ENCODE measurements at regions not wholly inside any gene's neighbourhood (a gene's known extent, or its start where the extent isn't known, plus 50 kb on each side); places are given as distances from the start of the nearest gene placed in this dataset.

- TF ChIP-seq CTCF (IDR thresholded peaks at IDR 0.05; ENCODE audit: poor library complexity) (no peak), EZH2 (IDR thresholded peaks at IDR 0.05; ENCODE audit: borderline replicate concordance) (no peak)
These were observed 50.3 kb upstream of the TCF12 start for GRCh38 chr15:56868170-56868569.

Measured in hepatocyte (in vitro differentiated cells).